ENCODE measurements at regions not wholly inside any gene's neighbourhood (a gene's known extent, or its start where the extent isn't known, plus 50 kb on each side); places are given as distances from the start of the nearest gene placed in this dataset.

- no peak for TF ChIP-seq CTCF (IDR thresholded peaks at IDR 0.05; ENCODE audit: low read depth, low read length, poor library complexity, severe bottlenecking)
- no peak for TF ChIP-seq EZH2phosphoT487 (IDR thresholded peaks at IDR 0.05; ENCODE audit: borderline replicate concordance, low read length)
Observed at GRCh38 chr5:67673618-67674017, 477.0 kb upstream of the CD180 start.

Data from DOHH2 (cell line).